HepG2 (cell line): ENCODE measurements at regions not wholly inside any gene's neighbourhood (a gene's known extent, or its start where the extent isn't known, plus 50 kb on each side); places are given as distances from the start of the nearest gene placed in this dataset.

Source experiments
- AGO1 ChIP-seq: fragments of 200-400 bp; formaldehyde crosslinking; IDR thresholded peaks from 2 replicates; pipeline ENCODE4 v1.6.1; 2017; ENCODE audit warnings: mild to moderate bottlenecking, low read depth, low read length, moderate library complexity; ENCODE audit not compliant: poor library complexity, severe bottlenecking
- CHD4 ChIP-seq: fragments of 200-600 bp; sonication (generic); IDR thresholded peaks from 2 replicates; pipeline ENCODE4 v1.7.0; 2017; ENCODE audit warnings: mild to moderate bottlenecking, low read length, borderline replicate concordance
- DBP ChIP-seq: sonication (generic); formaldehyde crosslinking; IDR thresholded peaks from 2 replicates; pipeline ENCODE4 v1.4.0; 2020; ENCODE audit warnings: missing genetic modification reagents; ENCODE audit errors: not compliant biosample characterization
- HNRNPH1 ChIP-seq: fragments of 200-400 bp; formaldehyde crosslinking; optimal IDR thresholded peaks from 2 replicates; pipeline ENCODE3; 2017; ENCODE audit warnings: mild to moderate bottlenecking, low read depth, low read length
- SNAPC5 ChIP-seq: sonication (generic); formaldehyde crosslinking; IDR thresholded peaks from 2 replicates; pipeline ENCODE4 v1.8.1; 2023; ENCODE audit warnings: mild to moderate bottlenecking, missing genetic modification reagents, borderline replicate concordance
- ZNF17 ChIP-seq: sonication (generic); formaldehyde crosslinking; IDR thresholded peaks from 2 replicates; pipeline ENCODE4 v1.5.0; 2020; ENCODE audit warnings: mild to moderate bottlenecking, missing genetic modification reagents
- ZNF234 ChIP-seq: sonication (generic); formaldehyde crosslinking; conservative IDR thresholded peaks from 2 replicates; pipeline ENCODE4 v1.5.1; 2020; ENCODE audit warnings: mild to moderate bottlenecking, missing genetic modification reagents
- ZNF30 ChIP-seq: sonication (generic); formaldehyde crosslinking; IDR thresholded peaks from 2 replicates; pipeline ENCODE4 v1.5.0; 2020; ENCODE audit warnings: mild to moderate bottlenecking, missing genetic modification reagents
- ZNF331 ChIP-seq: sonication (generic); formaldehyde crosslinking; IDR thresholded peaks from 2 replicates; pipeline ENCODE4 v1.4.0; 2020; ENCODE audit warnings: missing genetic modification reagents
- ZNF441 ChIP-seq: sonication (generic); formaldehyde crosslinking; IDR thresholded peaks from 2 replicates; pipeline ENCODE4 v1.7.0; 2021; ENCODE audit warnings: missing genetic modification reagents, borderline replicate concordance
- ZNF615 ChIP-seq: sonication (generic); formaldehyde crosslinking; IDR thresholded peaks from 2 replicates; pipeline ENCODE4 v1.5.0; 2020; ENCODE audit warnings: mild to moderate bottlenecking, missing genetic modification reagents, borderline replicate concordance
- ZNF800 ChIP-seq: sonication (generic); formaldehyde crosslinking; IDR thresholded peaks from 2 replicates; pipeline ENCODE4 v1.4.0; 2020; ENCODE audit warnings: missing genetic modification reagents
- TF ChIP-seq, protein P1 (sequence below), 2 experiments: sonication (generic) in 1 of 2; formaldehyde crosslinking in 1 of 2; IDR thresholded peaks; 2 replicates each; pipeline versions ENCODE4 v1.4.0 to v1.6.1; 2016 to 2020; ENCODE audit warnings: borderline replicate concordance in 1 of 2, low read depth in 1 of 2, mild to moderate bottlenecking in 1 of 2, missing genetic modification reagents in 1 of 2
- TF ChIP-seq, protein P2 (sequence below): sonication (generic); formaldehyde crosslinking; IDR thresholded peaks from 2 replicates; pipeline ENCODE4 v1.4.0; 2020; ENCODE audit warnings: missing genetic modification reagents, mild to moderate bottlenecking, borderline replicate concordance
- TF ChIP-seq, protein P3 (sequence below): IDR thresholded peaks from 2 replicates; pipeline ENCODE4 v1.4.0; 2020; ENCODE audit warnings: mild to moderate bottlenecking, missing genetic modification reagents

GRCh38 chr4:123478859-123479345, 82.3 kb downstream of the SPRY1 start (continued):
- TF ChIP-seq ZNF441 (peak; percentile 77; the same call in 1 of the 2 replicates), HNRNPH1 (no peak), SNAPC5 (CRISPR knock-in tag) (peak; percentile 69; the same call in 1 of the 2 replicates), CHD4 (peak; percentile 61; the same call in 1 of the 2 replicates), ZNF615 (CRISPR knock-in tag) (peak; percentile 21; the same call in 1 of the 2 replicates), ZNF17 (no peak), ZNF331 (CRISPR knock-in tag) (peak; percentile 98), ZNF800 (CRISPR knock-in tag) (0 out of 2 replicates have a peak, but pooled peaks have one; percentile 38), ZNF234 (CRISPR knock-in tag) (no peak), AGO1 (no peak), ZNF30 (no peak), DBP (CRISPR knock-in tag) (peak; percentile 89)
- TF ChIP-seq, protein P1, sequence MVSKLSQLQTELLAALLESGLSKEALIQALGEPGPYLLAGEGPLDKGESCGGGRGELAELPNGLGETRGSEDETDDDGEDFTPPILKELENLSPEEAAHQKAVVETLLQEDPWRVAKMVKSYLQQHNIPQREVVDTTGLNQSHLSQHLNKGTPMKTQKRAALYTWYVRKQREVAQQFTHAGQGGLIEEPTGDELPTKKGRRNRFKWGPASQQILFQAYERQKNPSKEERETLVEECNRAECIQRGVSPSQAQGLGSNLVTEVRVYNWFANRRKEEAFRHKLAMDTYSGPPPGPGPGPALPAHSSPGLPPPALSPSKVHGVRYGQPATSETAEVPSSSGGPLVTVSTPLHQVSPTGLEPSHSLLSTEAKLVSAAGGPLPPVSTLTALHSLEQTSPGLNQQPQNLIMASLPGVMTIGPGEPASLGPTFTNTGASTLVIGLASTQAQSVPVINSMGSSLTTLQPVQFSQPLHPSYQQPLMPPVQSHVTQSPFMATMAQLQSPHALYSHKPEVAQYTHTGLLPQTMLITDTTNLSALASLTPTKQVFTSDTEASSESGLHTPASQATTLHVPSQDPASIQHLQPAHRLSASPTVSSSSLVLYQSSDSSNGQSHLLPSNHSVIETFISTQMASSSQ (IDR thresholded peaks at IDR 0.05; ENCODE audit: low read depth), result peak; percentile 93
- TF ChIP-seq, protein P1 (CRISPR knock-in tag; IDR thresholded peaks at IDR 0.05; ENCODE audit: borderline replicate concordance), result peak; percentile 98
- TF ChIP-seq, protein P2, sequence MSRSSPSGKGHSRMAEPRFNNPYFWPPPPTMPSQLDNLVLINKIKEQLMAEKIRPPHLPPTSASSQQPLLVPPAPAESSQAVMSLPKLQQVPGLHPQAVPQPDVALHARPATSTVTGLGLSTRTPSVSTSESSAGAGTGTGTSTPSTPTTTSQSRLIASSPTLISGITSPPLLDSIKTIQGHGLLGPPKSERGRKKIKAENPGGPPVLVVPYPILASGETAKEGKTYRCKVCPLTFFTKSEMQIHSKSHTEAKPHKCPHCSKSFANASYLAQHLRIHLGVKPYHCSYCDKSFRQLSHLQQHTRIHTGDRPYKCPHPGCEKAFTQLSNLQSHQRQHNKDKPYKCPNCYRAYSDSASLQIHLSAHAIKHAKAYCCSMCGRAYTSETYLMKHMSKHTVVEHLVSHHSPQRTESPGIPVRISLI (CRISPR knock-in tag), result peak; percentile 84
- TF ChIP-seq, protein P3, sequence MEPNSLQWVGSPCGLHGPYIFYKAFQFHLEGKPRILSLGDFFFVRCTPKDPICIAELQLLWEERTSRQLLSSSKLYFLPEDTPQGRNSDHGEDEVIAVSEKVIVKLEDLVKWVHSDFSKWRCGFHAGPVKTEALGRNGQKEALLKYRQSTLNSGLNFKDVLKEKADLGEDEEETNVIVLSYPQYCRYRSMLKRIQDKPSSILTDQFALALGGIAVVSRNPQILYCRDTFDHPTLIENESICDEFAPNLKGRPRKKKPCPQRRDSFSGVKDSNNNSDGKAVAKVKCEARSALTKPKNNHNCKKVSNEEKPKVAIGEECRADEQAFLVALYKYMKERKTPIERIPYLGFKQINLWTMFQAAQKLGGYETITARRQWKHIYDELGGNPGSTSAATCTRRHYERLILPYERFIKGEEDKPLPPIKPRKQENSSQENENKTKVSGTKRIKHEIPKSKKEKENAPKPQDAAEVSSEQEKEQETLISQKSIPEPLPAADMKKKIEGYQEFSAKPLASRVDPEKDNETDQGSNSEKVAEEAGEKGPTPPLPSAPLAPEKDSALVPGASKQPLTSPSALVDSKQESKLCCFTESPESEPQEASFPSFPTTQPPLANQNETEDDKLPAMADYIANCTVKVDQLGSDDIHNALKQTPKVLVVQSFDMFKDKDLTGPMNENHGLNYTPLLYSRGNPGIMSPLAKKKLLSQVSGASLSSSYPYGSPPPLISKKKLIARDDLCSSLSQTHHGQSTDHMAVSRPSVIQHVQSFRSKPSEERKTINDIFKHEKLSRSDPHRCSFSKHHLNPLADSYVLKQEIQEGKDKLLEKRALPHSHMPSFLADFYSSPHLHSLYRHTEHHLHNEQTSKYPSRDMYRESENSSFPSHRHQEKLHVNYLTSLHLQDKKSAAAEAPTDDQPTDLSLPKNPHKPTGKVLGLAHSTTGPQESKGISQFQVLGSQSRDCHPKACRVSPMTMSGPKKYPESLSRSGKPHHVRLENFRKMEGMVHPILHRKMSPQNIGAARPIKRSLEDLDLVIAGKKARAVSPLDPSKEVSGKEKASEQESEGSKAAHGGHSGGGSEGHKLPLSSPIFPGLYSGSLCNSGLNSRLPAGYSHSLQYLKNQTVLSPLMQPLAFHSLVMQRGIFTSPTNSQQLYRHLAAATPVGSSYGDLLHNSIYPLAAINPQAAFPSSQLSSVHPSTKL (CRISPR knock-in tag), result peak; percentile 100
